Muscle of arm (tissue), 1 donor: ENCODE measurements at regions not wholly inside any gene's neighbourhood (a gene's known extent, or its start where the extent isn't known, plus 50 kb on each side); places are given as distances from the start of the nearest gene placed in this dataset.
"Not testable (repeated sequence)": the region's sequence is repeated elsewhere in the genome, so short reads cannot be mapped to it uniquely, and the experiment has no call there.

ENCODE experiments used
- DNase-seq: peaks from one replicate; pipeline ENCODE4 v3.0.0-alpha.2; 2013

DNA sequence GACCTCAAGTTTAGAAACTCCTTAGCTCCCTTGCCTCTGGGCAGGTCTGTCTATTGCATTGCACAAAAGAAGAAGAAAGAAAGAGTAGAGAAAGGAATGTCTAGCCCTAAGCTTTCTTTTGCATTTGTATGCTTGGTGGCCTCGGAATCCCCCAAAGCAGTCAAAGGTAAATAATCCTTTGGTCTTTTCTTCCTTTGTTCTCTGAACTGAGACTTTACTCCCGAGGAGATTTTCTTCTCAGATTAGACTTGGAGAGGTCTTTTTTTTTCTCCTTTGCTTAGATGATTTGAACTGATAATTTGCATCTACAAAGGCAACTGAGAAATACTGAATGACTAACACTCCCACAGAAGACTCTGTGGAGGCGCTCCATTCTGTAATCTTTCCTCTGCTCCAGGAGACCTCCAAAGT is 93.2 kb downstream of the AKR1D1 start:
- DNase-seq, result no peak

DNA sequence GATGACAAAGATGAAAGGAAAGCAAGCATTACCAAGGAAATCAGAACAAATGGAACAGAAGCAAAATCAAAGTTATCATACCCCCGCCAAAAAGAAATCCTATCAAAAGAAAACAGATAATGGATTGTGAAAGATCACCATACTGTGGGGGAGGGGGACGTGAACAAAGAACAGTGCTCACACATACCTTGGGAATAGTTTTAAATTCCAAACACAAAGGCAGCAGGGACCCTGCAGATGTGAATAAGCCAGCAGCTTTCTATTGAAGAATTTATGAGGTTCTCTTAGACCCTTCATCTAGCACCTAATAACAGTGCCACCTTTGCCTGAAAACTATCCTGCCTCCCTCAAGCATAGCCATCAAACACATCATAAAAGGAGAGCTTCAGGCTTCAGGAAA is 94.0 kb downstream of the AKR1D1 start:
- no peak for DNase-seq

DNA sequence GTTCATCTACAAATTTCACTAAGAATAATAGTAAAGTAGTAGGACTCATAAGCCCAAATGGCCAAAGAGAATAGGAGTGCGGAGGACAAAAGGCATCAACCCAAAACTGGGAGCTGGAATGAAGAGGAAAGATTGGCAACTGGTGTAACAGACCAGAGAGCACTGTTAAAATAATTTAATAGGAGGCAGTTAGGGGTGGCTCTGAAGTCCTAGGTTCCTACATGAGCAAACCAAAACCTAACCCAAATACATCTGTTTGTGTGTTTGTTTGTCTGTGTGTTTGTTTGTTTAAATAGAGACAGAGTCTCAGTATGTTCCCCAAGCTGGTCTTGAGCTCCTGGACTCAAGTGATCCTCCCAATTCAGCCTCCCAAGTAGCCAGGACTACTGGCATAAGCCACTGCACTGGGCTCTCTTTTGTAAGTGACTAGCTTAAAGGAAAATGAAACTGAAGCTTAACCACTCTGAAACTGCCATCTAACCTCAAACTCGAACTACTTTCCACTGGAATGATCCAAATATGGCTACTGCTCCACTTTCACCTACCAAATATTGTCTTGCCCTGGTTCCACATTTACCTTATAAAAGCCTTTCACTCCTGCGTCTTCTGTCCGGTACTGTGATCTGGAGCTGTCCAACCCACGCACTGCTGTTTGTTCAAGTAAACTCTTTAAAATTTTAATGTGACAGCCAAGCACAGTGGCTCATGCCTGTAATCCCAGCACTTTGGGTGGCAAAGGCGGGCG is 94.9 kb downstream of the AKR1D1 start:
- DNase-seq, result no peak

DNA sequence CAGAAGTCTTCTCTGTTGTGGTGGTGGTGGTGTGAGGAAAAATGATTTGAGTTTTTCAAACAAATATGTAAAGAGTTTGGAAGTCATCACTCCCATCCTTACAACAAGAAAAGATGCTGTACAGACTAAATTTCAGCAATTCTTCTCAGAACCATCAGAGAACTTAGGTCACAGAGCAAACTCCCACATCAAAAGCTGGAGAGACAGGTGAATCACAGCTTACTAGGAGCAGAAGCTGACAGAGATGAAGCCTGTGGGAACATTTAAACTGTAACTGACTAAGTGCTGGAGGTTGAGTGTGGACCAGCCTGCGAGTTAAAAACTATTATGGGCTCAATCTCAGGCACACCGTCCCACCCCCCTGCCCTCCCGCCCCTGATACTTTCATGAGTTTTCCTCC is 97.3 kb downstream of the AKR1D1 start:
- DNase-seq, result no peak

DNA sequence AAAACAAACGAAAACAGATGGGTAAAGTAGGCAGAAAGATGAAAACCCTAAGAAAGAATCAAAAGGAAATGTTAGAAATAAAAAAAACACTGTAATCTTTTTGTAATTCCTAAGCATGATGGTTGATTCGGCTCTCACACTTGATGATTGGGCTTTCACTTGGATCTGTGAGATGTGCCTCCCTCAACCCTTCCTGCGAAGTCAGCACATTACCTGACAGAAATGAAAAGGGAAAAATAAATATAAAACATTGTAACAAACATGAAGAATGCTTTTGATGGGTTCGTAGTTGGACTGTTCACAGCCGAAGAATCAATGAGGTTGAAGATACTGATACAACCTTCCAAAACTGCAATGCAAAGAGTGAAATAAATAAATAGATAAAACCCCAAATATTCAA is 99.8 kb downstream of the AKR1D1 start:
- DNase-seq, result no peak

DNA sequence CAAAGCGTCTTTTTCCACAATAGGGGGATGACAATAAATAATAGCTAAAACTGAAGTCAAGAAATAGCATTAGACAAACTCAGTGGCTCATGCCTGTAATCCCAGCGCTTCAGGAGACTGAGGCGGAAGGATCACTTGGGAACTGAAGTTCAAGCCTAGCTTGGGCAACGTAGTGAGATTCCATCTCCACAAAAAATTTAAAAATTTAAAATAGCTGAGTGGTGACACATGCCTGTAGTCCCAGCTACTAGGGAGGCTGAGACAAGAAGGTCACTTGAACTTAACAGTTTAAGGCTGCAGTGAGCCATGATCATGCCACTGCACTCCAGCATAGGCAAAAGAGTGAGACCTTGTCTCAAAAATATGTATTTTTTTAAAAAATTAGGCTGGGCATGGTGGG is 107.9 kb downstream of the AKR1D1 start:
- DNase-seq, result no peak

DNA sequence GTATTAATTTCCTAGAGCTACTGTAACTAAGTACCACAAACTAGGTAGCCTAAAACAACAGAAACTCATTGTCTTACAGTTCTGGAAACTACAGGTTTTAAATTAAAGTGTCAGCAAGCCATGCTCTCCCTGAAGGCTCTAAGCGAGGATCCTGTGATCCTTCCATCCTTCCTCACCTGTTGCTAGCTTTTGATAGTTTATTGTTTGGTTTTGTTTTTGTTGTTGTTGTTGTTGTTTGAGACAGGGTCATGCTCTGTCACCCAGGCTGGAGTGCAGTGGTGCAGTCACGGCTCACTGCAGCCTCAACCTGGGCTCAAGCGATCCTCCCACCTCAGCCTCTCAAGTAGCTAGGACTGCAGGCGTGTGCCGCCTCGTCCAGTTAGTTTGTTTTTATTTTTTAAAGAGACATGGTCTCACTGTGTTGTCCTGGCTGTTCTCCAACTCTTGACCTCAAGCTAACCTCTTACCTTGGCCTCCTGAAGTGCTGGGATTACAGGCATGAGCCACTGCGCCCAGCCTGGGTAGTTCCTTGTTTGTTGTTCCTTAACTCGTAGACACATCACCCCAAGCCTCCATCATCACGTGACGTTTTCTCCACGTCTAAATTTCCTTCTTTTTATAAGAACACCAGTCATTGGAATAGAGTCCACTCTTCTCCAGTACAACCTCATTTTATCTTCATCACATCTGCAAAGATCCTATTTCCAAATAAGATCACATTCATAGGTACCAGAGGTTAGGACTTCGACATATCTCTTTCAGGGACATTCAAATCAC is 109.1 kb downstream of the AKR1D1 start:
- no peak for DNase-seq

DNA sequence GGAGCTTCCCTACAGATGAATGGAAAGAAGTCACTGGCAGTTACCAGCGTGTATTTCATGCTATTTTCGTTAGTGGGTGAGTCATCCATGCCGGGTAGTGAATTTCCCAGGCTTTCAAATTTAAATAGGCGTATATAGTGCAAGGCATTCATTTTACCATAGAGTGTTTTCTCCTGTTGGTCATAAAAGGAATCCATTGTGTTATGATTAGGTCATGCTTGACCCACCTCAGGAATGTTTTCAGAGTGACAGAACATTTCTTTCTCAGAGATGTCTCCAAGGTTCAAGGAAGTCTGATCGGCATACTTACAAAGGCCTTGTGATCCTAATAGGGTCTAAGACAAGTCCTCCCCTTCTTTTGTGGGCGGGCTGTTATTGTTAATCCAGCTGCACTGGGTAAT is 110.7 kb downstream of the AKR1D1 start:
- DNase-seq, result no peak

DNA sequence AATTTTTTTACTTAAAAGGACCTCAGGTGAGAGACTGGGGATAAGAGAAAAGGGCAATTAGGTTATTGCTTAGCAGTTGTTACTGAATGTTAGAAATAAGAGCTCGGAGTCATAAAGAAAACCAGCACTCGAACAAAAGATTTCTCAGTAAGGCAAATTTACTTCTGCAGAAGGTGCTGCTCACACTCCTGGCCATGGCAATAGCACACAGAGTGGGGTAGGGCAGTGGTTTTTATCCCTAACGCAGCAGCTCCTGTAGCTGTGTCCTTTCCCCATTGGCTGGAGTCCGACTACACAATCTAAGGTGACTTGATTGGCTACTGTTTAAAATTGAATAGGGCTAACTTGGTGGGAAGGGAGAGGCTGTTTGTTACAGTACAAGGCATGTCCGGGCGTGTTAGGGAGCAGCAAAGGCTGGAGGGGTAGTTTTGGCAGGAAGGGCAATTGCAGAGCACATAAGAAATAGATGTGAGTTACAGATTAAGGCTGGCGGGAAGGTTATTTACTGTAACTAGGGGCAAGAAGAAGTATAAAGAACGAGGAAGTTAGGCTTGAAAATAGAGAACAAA is 112.1 kb downstream of the AKR1D1 start:
- DNase-seq, result no peak

DNA sequence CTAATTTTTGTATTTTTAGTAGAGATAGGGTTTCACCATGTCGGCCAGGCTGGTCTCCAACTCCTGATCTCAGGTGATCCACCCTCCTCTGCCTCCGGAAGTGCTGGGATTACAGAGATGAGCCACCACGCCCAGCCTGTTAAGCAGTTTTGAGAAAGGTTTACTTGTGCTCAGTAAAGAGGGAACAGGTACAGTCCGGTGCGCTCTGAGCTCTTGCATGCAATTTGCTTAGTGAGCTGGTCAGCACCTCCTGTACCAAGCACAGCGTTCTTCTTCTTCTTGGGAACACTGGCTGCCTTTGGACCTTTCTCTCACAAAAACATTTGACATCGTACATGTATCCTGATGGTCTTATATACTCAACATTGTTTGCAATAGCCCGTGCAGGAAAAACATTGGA is 118.3 kb downstream of the AKR1D1 start:
- DNase-seq, result no peak

DNA sequence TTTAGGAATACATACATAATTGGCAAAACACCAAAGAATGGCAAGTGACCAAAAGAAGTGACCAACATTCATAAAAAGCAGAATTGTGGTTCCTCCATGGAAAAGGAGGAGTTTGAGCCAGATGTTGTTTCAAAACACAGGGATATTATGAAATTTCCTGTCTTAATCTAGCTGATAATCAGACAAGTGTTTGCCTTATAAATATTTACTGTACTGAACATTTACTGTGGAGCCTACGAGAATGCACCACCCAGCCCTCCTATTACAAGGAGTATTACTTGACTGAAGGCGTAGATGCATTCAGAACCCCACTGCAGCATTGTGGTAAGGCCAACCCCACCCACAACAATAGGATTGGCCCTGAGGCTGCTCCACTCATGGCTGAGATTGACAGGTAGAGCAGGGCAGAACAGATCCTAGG is 118.9 kb downstream of the AKR1D1 start:
- DNase-seq, result no peak

DNA sequence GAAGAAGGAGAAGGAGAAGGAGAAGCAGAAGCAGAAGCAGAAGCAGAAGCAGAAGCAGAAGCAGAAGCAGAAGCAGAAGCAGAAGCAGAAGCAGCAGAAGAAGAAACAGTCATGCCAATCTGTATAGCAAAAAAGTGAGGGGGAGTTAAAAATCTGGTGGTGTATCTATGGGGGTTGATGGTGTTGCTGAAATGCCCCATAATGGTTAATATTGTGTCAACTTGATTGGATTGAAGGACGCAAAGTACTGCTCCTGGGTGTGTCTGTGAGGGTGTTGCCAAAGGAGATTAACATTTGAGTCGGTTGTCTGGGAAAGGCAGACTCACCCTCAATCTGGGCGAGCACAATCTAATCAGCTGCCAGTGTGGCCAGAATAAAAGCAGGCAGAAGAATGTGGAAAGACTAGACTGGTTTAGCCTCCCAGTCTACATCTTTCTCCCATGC is 120.3 kb downstream of the AKR1D1 start:
- not testable (repeated sequence) for DNase-seq

DNA sequence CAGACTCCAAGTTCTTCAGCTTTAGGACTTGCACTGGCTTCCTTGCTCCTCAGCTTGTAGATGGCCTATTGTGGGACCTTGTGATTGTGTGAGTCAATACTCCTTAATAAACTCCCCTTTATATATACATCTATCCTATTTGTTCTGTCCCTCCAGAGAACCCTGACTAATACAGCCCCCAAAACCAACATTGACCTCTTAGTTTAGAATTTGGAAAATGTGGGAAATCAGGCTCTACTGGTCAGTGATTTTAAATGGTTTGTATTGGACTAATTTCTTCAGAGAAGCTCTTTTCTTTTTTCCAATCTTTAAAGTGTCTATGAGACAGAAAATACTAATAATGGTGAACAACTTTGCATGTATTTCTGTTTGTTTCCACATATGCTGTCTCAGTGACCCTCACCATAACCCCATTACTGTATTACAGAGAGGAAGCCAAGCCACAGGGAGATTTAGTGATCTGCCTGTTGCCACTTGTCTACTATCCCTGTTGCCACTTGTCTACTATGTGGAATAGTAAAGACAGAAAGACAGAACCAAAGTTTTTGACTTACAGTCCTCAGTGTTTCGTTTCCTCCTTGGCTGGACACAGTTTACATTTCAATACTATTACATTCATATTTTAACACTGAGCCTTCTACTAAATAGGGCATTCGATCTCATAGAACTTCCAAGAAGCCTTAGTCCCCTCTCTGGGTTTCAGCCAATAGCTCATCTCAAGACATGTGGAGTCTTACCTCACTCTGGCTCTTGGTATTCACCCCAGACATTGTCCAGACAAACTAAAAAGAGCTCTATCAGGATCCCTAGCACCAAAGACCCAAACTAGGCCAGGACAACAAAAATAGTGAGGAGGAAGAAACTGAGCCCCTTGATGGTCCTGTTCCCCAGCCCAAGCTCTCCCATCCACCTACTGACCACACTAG is 121.0 kb downstream of the AKR1D1 start:
- DNase-seq, result no peak

DNA sequence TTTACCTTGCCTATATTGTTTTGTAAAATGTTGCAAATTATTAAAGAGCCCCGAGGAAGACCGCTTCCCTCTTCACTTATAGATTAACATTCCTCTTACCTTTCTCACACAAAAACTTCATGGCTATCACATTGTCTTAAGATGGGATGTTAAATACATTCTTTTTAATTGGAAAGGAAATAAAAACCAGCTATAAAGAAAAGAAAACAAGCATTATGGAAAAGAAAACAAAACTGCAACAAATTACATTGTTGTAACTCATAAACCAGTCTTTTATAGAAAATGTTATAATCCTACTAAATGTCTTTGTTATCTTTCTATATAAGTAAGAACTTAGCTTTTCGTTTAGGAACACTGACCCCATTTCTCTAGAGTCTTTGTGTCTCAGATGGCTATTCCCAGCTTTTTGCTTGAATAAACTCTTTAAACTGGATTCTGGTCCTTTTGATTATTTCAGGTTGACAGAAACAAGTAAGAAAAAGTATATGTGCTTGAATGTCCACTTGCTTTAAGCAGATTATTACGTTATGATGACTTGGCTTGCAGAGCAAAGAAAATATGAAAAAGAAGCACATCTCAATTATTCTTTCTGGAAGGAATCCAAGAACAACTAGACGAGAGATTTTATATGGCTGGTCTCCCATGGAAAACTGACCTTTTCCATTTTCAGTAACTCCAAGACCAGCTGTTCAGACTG is 128.2 kb downstream of the AKR1D1 start:
- no peak for DNase-seq

DNA sequence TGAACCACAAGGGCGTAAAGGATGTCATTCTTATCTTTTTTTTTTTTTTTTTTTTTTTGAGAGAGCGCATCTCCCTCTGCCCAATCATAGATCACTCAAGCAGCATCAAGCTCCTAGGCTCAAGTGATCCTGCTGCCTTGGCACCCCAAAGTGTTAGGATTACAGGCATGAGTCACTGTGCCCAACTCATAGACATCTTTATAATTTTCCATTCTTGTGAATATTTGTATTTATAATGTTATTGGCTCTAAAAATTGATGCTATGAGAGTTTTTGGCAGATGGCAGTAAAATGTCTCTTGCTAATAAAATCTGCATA is 128.7 kb downstream of the AKR1D1 start:
- no peak for DNase-seq

DNA sequence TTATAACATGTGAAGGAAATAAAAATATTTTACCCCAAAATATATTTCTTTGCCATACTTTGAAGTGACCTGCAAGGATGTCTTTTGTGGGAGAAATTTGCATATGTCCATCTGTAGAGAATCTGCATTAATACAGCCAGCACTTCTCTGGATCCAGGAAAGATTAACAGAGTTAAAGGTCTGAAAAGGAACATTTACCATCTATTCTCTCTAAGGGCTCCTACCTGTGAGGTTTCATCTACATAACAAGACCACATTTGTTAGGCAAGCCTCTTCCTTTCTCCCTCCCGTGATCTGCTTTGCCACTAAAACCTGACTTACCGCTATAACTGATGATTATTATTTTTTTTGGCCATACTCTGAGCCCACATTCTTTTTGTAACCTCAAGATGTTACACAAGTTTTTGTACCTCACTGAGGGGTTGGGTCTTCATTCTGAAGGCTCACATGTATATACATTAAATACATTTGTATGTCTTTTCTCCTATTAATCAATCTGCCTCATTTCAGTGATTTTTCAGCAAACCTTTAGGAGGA is 129.4 kb downstream of the AKR1D1 start:
- DNase-seq, result no peak

DNA sequence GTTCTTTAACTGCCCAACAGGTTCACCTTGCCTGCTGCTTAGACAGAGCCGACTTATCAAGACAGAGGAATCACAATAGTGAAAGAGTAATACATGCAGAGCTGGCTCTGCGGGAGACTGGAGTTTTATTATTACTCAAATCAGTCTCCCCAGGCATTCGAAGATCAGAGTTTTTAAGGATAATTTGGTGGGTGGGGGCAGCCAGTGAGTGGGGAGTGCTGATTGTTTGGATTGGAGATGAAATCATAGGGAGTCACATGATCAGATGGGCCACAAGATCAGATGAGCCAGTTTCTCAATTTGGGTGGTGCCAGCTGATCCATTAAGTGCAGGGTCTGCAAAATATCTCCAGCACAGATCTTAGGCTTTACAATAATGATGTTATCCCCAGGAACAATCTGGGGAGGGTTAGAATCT is 131.3 kb downstream of the AKR1D1 start:
- no peak for DNase-seq

DNA sequence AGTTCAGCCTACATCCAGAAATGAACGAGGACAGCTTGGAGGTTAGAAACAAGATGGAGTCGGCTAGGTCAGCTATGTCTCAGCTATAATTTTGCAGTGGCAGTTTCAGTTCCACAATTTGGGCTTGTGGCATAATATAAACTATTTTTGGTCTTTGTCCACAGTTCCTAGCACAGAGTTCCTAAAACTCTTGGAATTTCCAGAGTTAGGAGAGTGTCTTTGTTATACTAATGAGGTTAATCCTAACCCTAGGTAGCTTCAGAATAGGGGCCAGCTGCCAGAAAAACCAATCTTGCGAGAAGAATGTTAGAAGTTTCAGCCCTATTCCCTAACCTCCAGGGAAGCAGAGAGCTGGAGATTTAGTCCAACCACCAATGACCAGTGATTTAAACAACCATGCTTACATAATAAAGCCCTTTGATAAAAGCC is 131.9 kb downstream of the AKR1D1 start:
- no peak for DNase-seq

DNA sequence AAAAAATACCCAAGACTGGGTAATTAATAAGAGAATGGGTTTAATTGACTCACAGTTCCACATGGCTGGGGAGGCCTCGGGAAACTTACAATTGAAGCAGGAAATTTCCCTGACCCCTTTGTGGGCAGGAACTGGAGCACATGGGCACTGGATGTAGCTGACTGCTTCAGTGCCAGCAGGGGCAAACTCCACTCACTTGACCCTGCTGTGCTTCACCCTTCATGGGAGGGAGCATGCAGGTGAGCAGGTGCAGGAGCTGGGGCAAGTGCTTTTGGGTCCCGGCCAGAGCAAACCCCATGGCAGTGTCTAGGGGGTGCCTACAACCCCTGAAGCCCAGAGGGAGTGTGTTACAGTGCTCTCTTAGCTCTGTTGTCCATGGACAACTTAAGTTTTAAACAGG is 132.6 kb downstream of the AKR1D1 start:
- DNase-seq, result no peak

DNA sequence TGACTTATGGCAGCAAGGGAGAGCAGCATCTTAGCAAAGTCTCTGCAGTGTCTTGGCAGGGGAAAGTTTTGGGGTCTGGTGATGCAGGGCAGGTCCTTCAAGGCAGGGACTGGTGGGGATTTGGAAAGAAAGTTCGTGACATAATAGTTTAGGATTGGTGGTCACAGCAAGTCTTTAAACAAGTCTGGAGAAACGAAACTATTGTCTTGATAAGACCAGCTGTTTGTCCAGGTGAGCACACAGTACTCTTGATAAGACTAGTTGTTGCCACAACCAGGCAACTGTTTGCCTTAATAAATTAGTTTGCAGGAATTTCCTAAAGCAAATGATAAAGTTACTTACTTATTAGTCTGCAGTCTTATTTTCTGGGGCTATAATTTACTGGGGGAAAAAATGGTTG is 136.1 kb downstream of the AKR1D1 start:
- no peak for DNase-seq

DNA sequence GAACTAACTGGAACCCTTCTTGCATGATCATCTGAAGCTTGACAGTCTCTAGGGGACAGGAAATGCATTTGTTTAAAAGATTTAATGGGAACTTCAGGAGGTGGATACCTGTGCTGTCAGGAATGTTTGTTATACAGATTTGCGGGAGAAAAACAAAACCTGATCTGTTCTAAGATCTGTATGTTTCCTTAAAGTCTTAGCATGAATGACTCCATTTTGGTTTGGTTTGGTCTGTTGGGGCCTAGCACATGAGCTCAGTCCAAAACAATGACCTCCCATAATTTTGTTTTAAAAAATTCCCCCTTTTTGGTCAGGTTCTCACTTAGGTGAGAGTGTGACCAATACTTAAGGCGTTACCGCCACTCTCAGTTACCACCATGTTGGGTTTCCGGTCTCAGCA is 138.7 kb downstream of the AKR1D1 start:
- DNase-seq, result no peak
